ENCODE measurements at regions not wholly inside any gene's neighbourhood (a gene's known extent, or its start where the extent isn't known, plus 50 kb on each side); places are given as distances from the start of the nearest gene placed in this dataset.

DNA sequence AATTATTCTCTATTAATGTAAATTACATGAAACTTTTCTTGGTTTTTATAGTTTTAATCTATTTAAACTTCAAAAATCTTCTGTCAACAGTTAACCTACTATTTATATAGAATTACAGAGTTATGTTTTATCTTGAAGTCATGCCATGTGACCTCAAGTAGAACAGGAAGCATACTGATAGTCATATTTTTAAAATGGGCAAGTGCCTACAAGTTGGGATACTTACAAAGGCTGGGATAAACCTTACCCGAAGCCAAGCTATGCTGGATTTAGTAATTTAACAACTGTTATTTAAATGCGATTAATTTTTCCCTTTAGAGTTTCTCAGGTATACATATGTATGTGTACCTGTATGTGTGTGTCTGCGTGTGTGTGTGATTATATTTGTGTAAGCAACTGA, 266.9 kb downstream of the RASSF9 start:
- Histone ChIP-seq H3K4me2 (ENCODE audit: insufficient read depth, low read length) (no peak overlapping the region), H3K27ac (ENCODE audit: insufficient read depth, low read depth, low read length) (no peak overlapping the region), H3K9me3 (replicated peaks; ENCODE audit: control insufficient read depth, insufficient read depth, low read length) (no peaks in the 10 kb centered on the region), H3K79me2 (ENCODE audit: control insufficient read depth, insufficient read depth, low read length) (no peaks in the 10 kb centered on the region), H3K9ac (replicated peaks; ENCODE audit: extremely low read depth, insufficient read depth, low read length) (no peak overlapping the region), H3K4me3 (replicated peaks in 1 of 3; ENCODE audit: insufficient read depth in 1 of 3, low read depth in 1 of 3, low read length in 3 of 3) (no peak overlapping the region), H3K4me1 (ENCODE audit: control insufficient read depth, extremely low read depth, insufficient read depth, low read length) (no peaks in the 10 kb centered on the region), H4K20me1 (replicated peaks; ENCODE audit: control insufficient read depth, extremely low read depth, insufficient read depth, low read length) (no peaks in the 10 kb centered on the region), H2AFZ (ENCODE audit: low read depth, low read length) (no peak overlapping the region), H3K27me3 (ENCODE audit: control insufficient read depth in 2 of 2, insufficient read depth in 2 of 2, low read length in 2 of 2) (no peaks in the 10 kb centered on the region), H3K9me1 (replicated peaks; ENCODE audit: control insufficient read depth, extremely low read depth, insufficient read depth, low read length) (no peaks in the 10 kb centered on the region), H3K36me3 (ENCODE audit: control insufficient read depth in 2 of 2, extremely low read depth in 1 of 2, insufficient read depth in 2 of 2, low read length in 2 of 2) (no peaks in the 10 kb centered on the region)
- CTCF ChIA-PET: interaction anchor here (1.3 to 2.9 kb wide), 2 partner anchors 10 to 298 kb away, joined by 3 to 26 read pairs; no protein-coding TSS in a partner anchor
- DNase-seq (ENCODE audit: low read depth, low spot score): no peak
- intact Hi-C loops (cut with micrococcal nuclease) (no loop called here), dilution Hi-C loops (cut with MboI; ENCODE audit: extremely low pct_ligation_motif_present, low sequenced_read_pairs) (no loop called here)
- no peak for TF ChIP-seq MYC (IDR thresholded peaks at IDR 0.05; ENCODE audit: low read depth, low read length)
- TF ChIP-seq GATA2 (IDR thresholded peaks at IDR 0.05; ENCODE audit: insufficient read depth, insufficient read length, low read depth, low read length): no peak
- TF ChIP-seq EZH2 (IDR thresholded peaks at IDR 0.05; ENCODE audit: borderline replicate concordance, low read depth, low read length, severe bottlenecking): no peak
- TF ChIP-seq JUN (IDR thresholded peaks at IDR 0.05; ENCODE audit: borderline replicate concordance, insufficient read depth, insufficient read length, low read depth): no peak
- TF ChIP-seq, protein P1, sequence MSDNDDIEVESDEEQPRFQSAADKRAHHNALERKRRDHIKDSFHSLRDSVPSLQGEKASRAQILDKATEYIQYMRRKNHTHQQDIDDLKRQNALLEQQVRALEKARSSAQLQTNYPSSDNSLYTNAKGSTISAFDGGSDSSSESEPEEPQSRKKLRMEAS (IDR thresholded peaks at IDR 0.05; ENCODE audit: insufficient read depth, insufficient read length): no peak
- TF ChIP-seq POLR2A (IDR thresholded peaks at IDR 0.05; ENCODE audit: low read depth, low read length): no peak
- no peak for TF ChIP-seq POLR2AphosphoS5 (IDR thresholded peaks at IDR 0.05; ENCODE audit: insufficient read depth, low read depth, low read length)
- TF ChIP-seq, protein P2, sequence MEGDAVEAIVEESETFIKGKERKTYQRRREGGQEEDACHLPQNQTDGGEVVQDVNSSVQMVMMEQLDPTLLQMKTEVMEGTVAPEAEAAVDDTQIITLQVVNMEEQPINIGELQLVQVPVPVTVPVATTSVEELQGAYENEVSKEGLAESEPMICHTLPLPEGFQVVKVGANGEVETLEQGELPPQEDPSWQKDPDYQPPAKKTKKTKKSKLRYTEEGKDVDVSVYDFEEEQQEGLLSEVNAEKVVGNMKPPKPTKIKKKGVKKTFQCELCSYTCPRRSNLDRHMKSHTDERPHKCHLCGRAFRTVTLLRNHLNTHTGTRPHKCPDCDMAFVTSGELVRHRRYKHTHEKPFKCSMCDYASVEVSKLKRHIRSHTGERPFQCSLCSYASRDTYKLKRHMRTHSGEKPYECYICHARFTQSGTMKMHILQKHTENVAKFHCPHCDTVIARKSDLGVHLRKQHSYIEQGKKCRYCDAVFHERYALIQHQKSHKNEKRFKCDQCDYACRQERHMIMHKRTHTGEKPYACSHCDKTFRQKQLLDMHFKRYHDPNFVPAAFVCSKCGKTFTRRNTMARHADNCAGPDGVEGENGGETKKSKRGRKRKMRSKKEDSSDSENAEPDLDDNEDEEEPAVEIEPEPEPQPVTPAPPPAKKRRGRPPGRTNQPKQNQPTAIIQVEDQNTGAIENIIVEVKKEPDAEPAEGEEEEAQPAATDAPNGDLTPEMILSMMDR (IDR thresholded peaks at IDR 0.05; ENCODE audit: extremely low read depth in 1 of 2, insufficient read depth in 1 of 2, low read depth in 1 of 2, low read length in 2 of 2): no peak
- TF ChIP-seq FOS (IDR thresholded peaks at IDR 0.05; ENCODE audit: borderline replicate concordance, insufficient read depth, low read length): no peak
- FAIRE-seq: no peak
- no TSS peak for BruUV-seq (replicated peaks)
- POLR2A ChIA-PET: no interaction called here
